HG03064 (cell line): ENCODE measurements at regions not wholly inside any gene's neighbourhood (a gene's known extent, or its start where the extent isn't known, plus 50 kb on each side); places are given as distances from the start of the nearest gene placed in this dataset.

Experiments
- ATAC-seq: cut with Tn5 transposase; IDR thresholded peaks from one replicate; pipeline ENCODE4 v1.9.1; 2021; ENCODE audit warnings: low read depth; ENCODE audit not compliant: unreplicated experiment

- no peak for ATAC-seq
Observed at GRCh38 chr10:31586723-31587638, 268.0 kb downstream of the ZEB1 start.

DNA sequence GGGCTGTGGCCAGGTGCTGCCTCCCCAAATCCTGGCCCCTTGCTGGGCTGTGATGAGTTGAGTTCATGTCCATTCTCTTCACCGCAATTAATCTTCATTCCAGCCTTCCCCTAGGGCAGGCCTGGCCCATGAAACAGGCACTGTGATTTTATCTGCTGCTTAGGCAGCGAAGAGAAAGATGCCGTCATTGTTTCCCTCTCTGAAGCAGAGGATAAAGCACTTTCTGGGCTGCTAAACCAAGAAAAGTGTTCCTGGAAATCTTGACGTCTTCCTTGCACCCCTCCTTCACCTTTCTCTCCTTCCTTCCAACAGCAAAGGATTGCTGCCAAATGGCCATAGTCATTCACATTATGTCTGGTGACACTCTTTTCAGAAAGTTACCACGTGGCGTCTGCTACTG, 265.9 kb downstream of the ZEB1 start:
- ATAC-seq, result no peak

DNA sequence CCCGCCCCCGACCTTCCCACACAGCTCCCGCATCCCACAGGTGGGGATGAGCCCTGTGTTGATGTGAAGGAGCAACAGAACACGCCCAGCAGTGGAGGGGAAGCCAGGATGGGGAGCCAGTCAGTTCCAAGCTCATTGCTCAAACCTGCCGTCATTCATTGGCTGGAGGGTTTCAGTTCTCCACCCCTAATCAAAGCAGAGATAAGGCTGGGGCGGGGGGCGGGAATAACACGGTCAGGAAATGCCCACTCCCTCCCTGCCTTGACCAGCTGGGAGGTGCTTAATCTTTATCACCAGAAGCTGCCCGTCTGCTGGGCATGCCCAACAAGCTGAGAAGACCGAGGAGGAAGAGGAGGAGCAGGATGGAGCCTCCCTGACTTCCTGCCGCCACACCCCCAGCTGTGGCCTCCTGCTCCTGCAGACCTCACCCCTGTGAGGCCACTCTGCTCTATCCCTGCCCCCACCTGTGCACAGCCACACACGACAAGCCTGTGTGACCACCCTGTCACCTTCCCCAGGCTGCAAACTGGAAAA, 265.1 kb downstream of the ZEB1 start:
- no peak for ATAC-seq

DNA sequence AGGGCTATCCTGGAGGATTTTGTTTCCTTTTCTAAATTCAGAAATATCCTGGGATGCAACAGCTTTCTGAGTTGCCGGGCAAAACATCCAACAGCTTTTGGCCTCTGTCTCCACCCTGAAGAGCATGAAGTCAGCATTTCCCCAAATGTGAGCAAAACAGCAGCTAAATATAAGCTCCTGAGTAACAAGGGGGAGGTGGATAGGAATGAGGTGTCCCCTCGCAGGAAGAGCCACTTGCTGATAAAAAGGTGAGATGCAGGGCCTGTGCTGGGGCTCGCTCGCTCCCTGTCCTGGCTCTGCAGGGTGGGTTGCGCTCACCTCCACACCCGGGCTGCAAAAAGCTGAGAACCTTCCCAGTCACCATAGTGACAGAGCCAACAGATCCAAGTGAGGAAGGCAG, 264.3 kb downstream of the ZEB1 start:
- ATAC-seq, result no peak

- ATAC-seq, result no peak
Observed at GRCh38 chr10:31582365-31583052, 263.5 kb downstream of the ZEB1 start.

DNA sequence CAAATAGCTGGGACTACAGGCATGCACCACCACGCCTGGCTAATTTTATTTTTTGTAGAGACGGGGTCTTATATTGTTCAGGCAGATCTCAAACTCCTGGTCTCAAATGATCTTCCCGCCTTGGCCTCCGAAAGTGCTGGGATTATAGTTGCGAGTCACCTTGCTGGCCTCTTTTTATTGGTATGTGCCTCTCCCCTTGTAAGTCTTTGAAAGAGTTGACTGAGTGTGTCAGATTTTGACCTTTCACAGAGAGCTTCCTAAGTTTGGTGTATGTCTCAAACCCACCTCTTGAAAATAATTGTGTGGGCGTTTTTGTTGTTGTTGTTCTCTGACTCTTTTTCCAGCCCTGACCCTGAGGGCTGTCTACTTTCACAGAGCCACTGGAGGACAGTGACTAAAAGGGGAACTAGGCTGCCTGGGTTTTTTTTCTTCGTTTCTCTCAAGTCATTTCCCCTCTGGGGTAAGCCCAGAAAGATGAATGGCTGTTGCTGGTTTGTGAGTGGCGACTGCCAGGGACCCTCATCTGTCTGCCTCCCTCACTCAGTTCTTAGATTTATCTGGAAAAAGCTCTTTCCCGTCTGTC, 262.8 kb downstream of the ZEB1 start:
- peak; percentile 79 for ATAC-seq

GRCh38 chr10:31580646-31581045, 261.6 kb downstream of the ZEB1 start:
- ATAC-seq, result no peak
